ENCODE measurements at regions not wholly inside any gene's neighbourhood (a gene's known extent, or its start where the extent isn't known, plus 50 kb on each side); places are given as distances from the start of the nearest gene placed in this dataset.

- TF ChIP-seq IRF5 (IDR thresholded peaks at IDR 0.05; ENCODE audit: borderline replicate concordance) (no peak), STAT1 (conservative IDR thresholded peaks at IDR 0.05) (no peak), USF1 (IDR thresholded peaks at IDR 0.05; ENCODE audit: borderline replicate concordance, extremely low read length, insufficient read depth, low read depth, low read length) (no peak), ZZZ3 (IDR thresholded peaks at IDR 0.05; ENCODE audit: control insufficient read depth, insufficient read length, low read depth) (no peak), DPF2 (IDR thresholded peaks at IDR 0.05) (no peak)
Observed at GRCh38 chr5:110359221-110359620, 367.2 kb downstream of the TMEM232 start (continued).

- no peak overlapping the region for H3K27ac ChIP-seq (ENCODE audit: control insufficient read depth, insufficient read depth)
- ChIA-PET POLR2A (no interaction called here), RAD21 (ENCODE audit: unreplicated experiment) (no interaction called here), SMC1A (ENCODE audit: uncharacterized antibody, unreplicated experiment) (interaction anchor here (2.2 kb wide), 1 partner anchor 12 kb away, joined by 6 read pairs; no protein-coding TSS in a partner anchor), CTCF (no interaction called here)
- no peaks in the 10 kb centered on the region for H3K4me1 ChIP-seq (ENCODE audit: control insufficient read depth, insufficient read depth, low read length)
- TF ChIP-seq KAT2A (conservative IDR thresholded peaks at IDR 0.05; ENCODE audit: control insufficient read depth, low read depth, low read length) (no peak), RAD51 (IDR thresholded peaks at IDR 0.05) (no peak), POLR2AphosphoS5 (IDR thresholded peaks at IDR 0.05; ENCODE audit: low read length) (no peak), CHD4 (IDR thresholded peaks at IDR 0.05) (no peak), CEBPZ (IDR thresholded peaks at IDR 0.05; ENCODE audit: low read depth, low read length) (no peak), SREBF1 (IDR thresholded peaks at IDR 0.05; ENCODE audit: low read length) (no peak), RAD21 (IDR thresholded peaks at IDR 0.05; ENCODE audit: insufficient read depth, low read depth, low read length) (no peak), ELK1 (IDR thresholded peaks at IDR 0.05; ENCODE audit: low read depth, low read length) (no peak), IKZF2 (IDR thresholded peaks at IDR 0.05) (no peak), BCL11A (IDR thresholded peaks at IDR 0.05; ENCODE audit: low read depth, low read length) (no peak), SMARCA5 (IDR thresholded peaks at IDR 0.05) (no peak), SMAD5 (IDR thresholded peaks at IDR 0.05; ENCODE audit: low read depth) (no peak)
- intact Hi-C loops (cut with micrococcal nuclease; ENCODE audit: unreplicated experiment): no loop called here
- H3K27me3 ChIP-seq (replicated peaks in 1 of 2; ENCODE audit: control insufficient read depth in 2 of 2, insufficient read depth in 2 of 2, low read length in 1 of 2): no peaks in the 10 kb centered on the region
- H3K4me3 ChIP-seq: no peak overlapping the region
- no peaks in the 10 kb centered on the region for H3K9me3 ChIP-seq (replicated peaks; ENCODE audit: control insufficient read depth, insufficient read depth, low read length)
- no peak overlapping the region for H3K9ac ChIP-seq (ENCODE audit: control insufficient read depth, insufficient read depth, low read length)
- no peak overlapping the region for H2AFZ ChIP-seq (ENCODE audit: control insufficient read depth, low read depth, low read length)
- DNase-seq (ENCODE audit: low read depth, low spot score): no peak
- no peaks in the 10 kb centered on the region for H3K79me2 ChIP-seq (ENCODE audit: control insufficient read depth, insufficient read depth, low read length)
- ATAC-seq: no peak
- FAIRE-seq: no peak
- no TSS peak for BruUV-seq (replicated peaks)
- H4K20me1 ChIP-seq (ENCODE audit: control insufficient read depth, insufficient read depth): no peaks in the 10 kb centered on the region
- H3K4me2 ChIP-seq (ENCODE audit: control insufficient read depth, insufficient read depth): no peak overlapping the region
- no peaks in the 10 kb centered on the region for H3K36me3 ChIP-seq (ENCODE audit: control insufficient read depth in 2 of 2, insufficient read depth in 2 of 2, low read length in 1 of 2)
- in situ Hi-C loops (cut with MboI): no loop called here
Observed at GRCh38 chr5:110361471-110361870, 365.0 kb downstream of the TMEM232 start.

Data from GM12878 (cell line).